Stimulated activated naive CD8-positive, alpha-beta T cell treated with anti-CD3 and anti-CD28 coated beads, Interleukin-15, amount 100 ng/mL, for 72 hours (primary cell): ENCODE measurements at regions not wholly inside any gene's neighbourhood (a gene's known extent, or its start where the extent isn't known, plus 50 kb on each side); places are given as distances from the start of the nearest gene placed in this dataset.
"Not testable (repeated sequence)": the region's sequence is repeated elsewhere in the genome, so short reads cannot be mapped to it uniquely, and the experiment has no call there.

Experiments
- ATAC-seq: fragments of 150-1000 bp; cut with Tn5 transposase; 2 replicates; pipeline ENCODE4 v1.10.0; 2021; ENCODE audit warnings: mild to moderate bottlenecking, moderate library complexity
- DNase-seq, 2 donors: peaks; one replicate each; pipeline ENCODE4 v3.0.0; 2021 to 2022
- H3K27ac Mint-ChIP-seq, 2 donors: one replicate each; pipeline ENCODE4 v1.8.0; 2022; ENCODE audit warnings: mild to moderate bottlenecking in 2 of 2, mixed read lengths in 2 of 2, moderate library complexity in 2 of 2
- H3K27me3 Mint-ChIP-seq: one replicate; pipeline ENCODE4 v1.8.0; 2022; ENCODE audit warnings: mixed read lengths
- H3K4me1 Mint-ChIP-seq: one replicate; pipeline ENCODE4 v1.8.0; 2022; ENCODE audit warnings: mild to moderate bottlenecking, mixed read lengths
- H3K4me3 Mint-ChIP-seq, 2 donors: one replicate each; pipeline ENCODE4 v1.8.0; 2022; ENCODE audit warnings: mild to moderate bottlenecking in 2 of 2, mixed read lengths in 2 of 2, moderate library complexity in 1 of 2
- H3K9me3 Mint-ChIP-seq, 2 donors: one replicate each; pipeline ENCODE4 v1.8.0; 2022; ENCODE audit warnings: mixed read lengths in 2 of 2

GRCh38 chr7:90005836-90006235 is 148.4 kb upstream of the STEAP1 start:
- Mint-ChIP-seq H3K27me3 (no peaks in the 10 kb centered on the region), H3K27ac (no peak overlapping the region), H3K4me3 (no peak overlapping the region), H3K4me1 (no peaks in the 10 kb centered on the region), H3K9me3 (no peaks in the 10 kb centered on the region)
- no peak for ATAC-seq
- no peak for DNase-seq

DNA sequence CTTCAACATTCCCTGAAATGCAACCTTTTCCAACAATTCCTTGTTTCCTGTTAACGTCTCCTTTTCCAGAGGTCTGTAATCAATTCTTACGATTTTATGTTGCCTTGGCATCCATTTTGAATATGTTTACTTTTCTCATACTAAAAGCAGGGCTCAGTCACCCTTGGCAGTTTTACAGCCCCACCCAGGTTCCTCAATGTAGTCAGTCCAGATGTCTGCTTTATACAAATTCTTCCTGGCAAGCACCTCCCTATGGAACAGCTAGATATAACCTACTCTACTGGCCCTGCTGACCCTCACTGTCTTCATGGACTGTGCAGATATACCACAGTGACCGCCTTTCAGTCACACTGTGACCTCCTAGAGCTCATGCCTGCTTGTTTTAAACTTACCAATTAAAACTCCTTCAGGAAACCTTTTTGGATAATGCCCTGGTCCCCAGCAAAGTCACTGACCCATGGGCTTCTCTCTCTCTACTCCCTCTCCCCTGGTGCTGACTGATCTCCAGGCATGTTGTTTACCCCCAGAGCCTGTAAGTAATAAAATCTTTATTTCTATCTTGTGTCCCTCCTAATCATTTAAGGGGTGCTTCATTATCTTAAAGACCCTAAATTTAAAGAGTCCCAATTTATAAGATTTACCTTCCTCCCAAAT is 147.1 kb upstream of the STEAP1 start:
- Mint-ChIP-seq H3K4me1 (no peaks in the 10 kb centered on the region), H3K27ac (no peak overlapping the region), H3K27me3 (no peaks in the 10 kb centered on the region), H3K9me3 (no peaks in the 10 kb centered on the region), H3K4me3 (no peak overlapping the region)
- ATAC-seq (no peak), DNase-seq (no peak)

DNA sequence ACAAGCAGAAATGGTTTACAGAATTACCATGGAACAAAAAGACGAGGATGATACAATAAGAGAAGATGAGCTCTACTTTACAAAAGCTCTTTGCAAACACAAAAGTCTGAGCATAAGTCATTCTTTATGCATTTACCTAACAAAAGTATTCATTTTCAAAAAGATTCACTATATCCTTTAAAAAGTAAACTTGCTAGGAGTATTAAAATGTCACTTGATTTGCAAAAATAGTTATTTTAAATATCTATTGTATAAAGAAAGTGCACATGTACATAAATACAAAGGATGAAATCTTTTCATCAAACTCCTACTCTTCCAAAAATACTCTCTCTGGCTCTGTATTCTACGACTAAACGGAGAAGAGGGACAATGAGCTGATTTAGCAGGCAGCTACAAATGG is 146.4 kb upstream of the STEAP1 start:
- Mint-ChIP-seq H3K4me3 (no peak overlapping the region), H3K4me1 (no peaks in the 10 kb centered on the region), H3K27ac (no peak overlapping the region), H3K9me3 (no peaks in the 10 kb centered on the region), H3K27me3 (no peaks in the 10 kb centered on the region)
- no peak for DNase-seq
- ATAC-seq: no peak

GRCh38 chr7:90022213-90022612 is 132.1 kb upstream of the STEAP1 start:
- no peaks in the 10 kb centered on the region for H3K27me3 Mint-ChIP-seq
- DNase-seq (no peak), ATAC-seq (no peak)
- no peak overlapping the region for H3K4me3 Mint-ChIP-seq
- H3K27ac Mint-ChIP-seq: no peak overlapping the region
- H3K4me1 Mint-ChIP-seq: no peaks in the 10 kb centered on the region
- H3K9me3 Mint-ChIP-seq: peaks cover 4 to 12% of the 10 kb centered on the region in 2 donors

- no peaks in the 10 kb centered on the region for H3K4me1 Mint-ChIP-seq
- ATAC-seq: no peak
- H3K27ac Mint-ChIP-seq: no peak overlapping the region
- DNase-seq: no peak
- no peaks in the 10 kb centered on the region for H3K27me3 Mint-ChIP-seq
- peaks cover 10 to 16% of the 10 kb centered on the region in 2 donors for H3K9me3 Mint-ChIP-seq
- no peak overlapping the region for H3K4me3 Mint-ChIP-seq
Measured at GRCh38 chr7:90025771-90026170, 128.5 kb upstream of the STEAP1 start.

- no peaks in the 10 kb centered on the region for H3K27me3 Mint-ChIP-seq
- DNase-seq (no peak), ATAC-seq (no peak)
- no peak overlapping the region for H3K27ac Mint-ChIP-seq
- H3K4me3 Mint-ChIP-seq: no peak overlapping the region
- H3K4me1 Mint-ChIP-seq: no peaks in the 10 kb centered on the region
- H3K9me3 Mint-ChIP-seq: peaks cover 0 to 6% of the 10 kb centered on the region in 2 donors
Measured at GRCh38 chr7:90033850-90034249, 120.4 kb upstream of the STEAP1 start.

- Mint-ChIP-seq H3K9me3 (peaks cover 7 to 9% of the 10 kb centered on the region in 2 donors), H3K27ac (no peak overlapping the region), H3K27me3 (no peaks in the 10 kb centered on the region), H3K4me3 (no peak overlapping the region), H3K4me1 (no peaks in the 10 kb centered on the region)
- DNase-seq: no peak
- no peak for ATAC-seq
Measured at GRCh38 chr7:90053094-90053493, 101.2 kb upstream of the STEAP1 start.

GRCh38 chr7:90061077-90061476 is 93.2 kb upstream of the STEAP1 start:
- Mint-ChIP-seq H3K27ac (no peak overlapping the region), H3K4me3 (no peak overlapping the region), H3K4me1 (no peaks in the 10 kb centered on the region), H3K9me3 (peaks cover 0 to 4% of the 10 kb centered on the region in 2 donors), H3K27me3 (peaks cover 6% of the 10 kb centered on the region)
- ATAC-seq: no peak
- no peak for DNase-seq

DNA sequence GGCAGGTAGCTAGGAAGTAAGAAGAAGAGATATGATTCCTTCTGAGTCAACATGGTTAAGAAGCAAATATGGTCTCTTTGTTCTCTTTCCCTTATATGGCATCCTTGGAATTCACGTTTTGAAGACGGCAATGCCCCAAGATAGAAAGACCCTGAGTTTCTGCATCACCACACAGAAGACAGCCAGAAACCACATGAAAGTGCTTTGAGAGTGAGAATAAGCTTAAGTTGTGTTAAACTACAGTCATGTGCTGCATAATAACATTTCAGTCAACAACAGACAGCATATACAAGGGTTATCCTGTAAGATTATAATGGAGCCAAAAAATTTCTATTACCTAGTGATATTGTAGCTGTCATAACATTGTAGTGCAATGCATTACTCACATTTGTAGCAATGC is 89.9 kb upstream of the STEAP1 start:
- no peak overlapping the region for H3K4me3 Mint-ChIP-seq
- no peak overlapping the region for H3K27ac Mint-ChIP-seq
- ATAC-seq (no peak), DNase-seq (no peak)
- peaks cover 15% of the 10 kb centered on the region for H3K27me3 Mint-ChIP-seq
- peaks cover 0 to 4% of the 10 kb centered on the region in 2 donors for H3K9me3 Mint-ChIP-seq
- H3K4me1 Mint-ChIP-seq: no peaks in the 10 kb centered on the region

DNA sequence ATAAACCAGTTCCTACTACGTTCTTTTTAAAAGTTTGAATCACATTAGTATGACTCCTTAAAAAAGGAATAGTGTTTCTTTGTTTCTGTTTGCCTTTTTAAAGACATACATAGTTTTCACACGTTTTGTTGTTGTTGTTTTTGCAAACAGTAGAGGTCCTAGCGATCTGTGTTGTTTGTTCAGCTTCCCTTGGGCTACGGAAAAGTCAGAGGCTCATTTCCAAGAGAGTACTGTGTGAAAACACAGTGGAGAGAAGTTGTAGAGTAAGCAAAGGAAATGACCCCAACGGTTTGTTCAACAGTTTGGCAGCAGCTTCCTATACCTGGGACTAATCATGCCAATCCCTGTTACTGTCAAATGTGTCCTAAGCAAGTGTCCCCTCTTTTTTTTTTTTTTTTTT is 87.1 kb upstream of the STEAP1 start:
- Mint-ChIP-seq H3K27me3 (peaks cover 15% of the 10 kb centered on the region), H3K4me3 (no peak overlapping the region), H3K4me1 (no peaks in the 10 kb centered on the region), H3K9me3 (peaks cover 4% of the 10 kb centered on the region in 2 donors), H3K27ac (no peak overlapping the region)
- DNase-seq (no peak), ATAC-seq (no peak)

DNA sequence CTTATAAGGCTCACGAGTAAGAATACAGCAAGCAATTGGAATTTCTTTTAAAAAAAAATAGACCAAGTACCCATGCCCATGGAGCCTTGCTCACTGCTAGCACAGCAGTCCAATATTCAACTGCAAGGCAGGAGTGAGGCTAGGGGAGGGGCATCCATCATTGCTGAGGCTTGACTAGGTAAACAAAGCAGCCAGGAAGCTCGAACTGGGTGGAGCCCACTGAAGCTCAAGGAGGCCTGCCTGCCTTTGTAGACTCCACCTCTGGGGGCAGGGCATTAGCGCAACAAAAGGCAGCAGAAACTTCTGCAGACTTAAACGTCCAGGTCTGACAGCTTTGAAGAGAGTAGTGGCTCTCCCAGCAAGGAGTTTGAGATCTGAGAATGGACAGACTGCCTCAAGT is 84.0 kb upstream of the STEAP1 start:
- DNase-seq, H3K4me3 Mint-ChIP-seq, ATAC-seq, H3K4me1 Mint-ChIP-seq, H3K27ac Mint-ChIP-seq: not testable (repeated sequence)
- H3K27me3 Mint-ChIP-seq: peaks cover 15% of the 10 kb centered on the region
- H3K9me3 Mint-ChIP-seq: peaks cover 0 to 16% of the 10 kb centered on the region in 2 donors

GRCh38 chr7:90078921-90079320 is 75.3 kb upstream of the STEAP1 start:
- DNase-seq (no peak), ATAC-seq (no peak)
- Mint-ChIP-seq H3K9me3 (no peaks in the 10 kb centered on the region), H3K4me3 (no peak overlapping the region), H3K4me1 (no peaks in the 10 kb centered on the region), H3K27me3 (no peaks in the 10 kb centered on the region), H3K27ac (no peak overlapping the region)

GRCh38 chr7:90081621-90082020 is 72.6 kb upstream of the STEAP1 start:
- Mint-ChIP-seq H3K9me3 (no peaks in the 10 kb centered on the region), H3K27ac (no peak overlapping the region), H3K27me3 (peaks cover 14% of the 10 kb centered on the region), H3K4me1 (no peaks in the 10 kb centered on the region), H3K4me3 (no peak overlapping the region)
- no peak for DNase-seq
- ATAC-seq: no peak

GRCh38 chr7:90092506-90092905 is 61.8 kb upstream of the STEAP1 start:
- ATAC-seq (no peak), DNase-seq (no peak)
- Mint-ChIP-seq H3K27ac (no peak overlapping the region), H3K9me3 (no peaks in the 10 kb centered on the region), H3K27me3 (peaks cover 17% of the 10 kb centered on the region), H3K4me1 (no peaks in the 10 kb centered on the region), H3K4me3 (no peak overlapping the region)

- Mint-ChIP-seq H3K4me3 (no peak overlapping the region), H3K27me3 (peaks cover 15% of the 10 kb centered on the region), H3K4me1 (no peaks in the 10 kb centered on the region), H3K9me3 (no peaks in the 10 kb centered on the region), H3K27ac (no peak overlapping the region)
- ATAC-seq: no peak
- no peak for DNase-seq
Measured at GRCh38 chr7:90094030-90094429, 60.2 kb upstream of the STEAP1 start.
